OCI-LY1 (cell line): ENCODE measurements at regions not wholly inside any gene's neighbourhood (a gene's known extent, or its start where the extent isn't known, plus 50 kb on each side); places are given as distances from the start of the nearest gene placed in this dataset.

Experiments used
- H2AFZ ChIP-seq: fragments of 200-600 bp; sonication (generic), shearing (Covaris generic); 2 replicates; pipeline ENCODE4 v1.6.0; 2014; ENCODE audit warnings: antibody characterized with exemption, mild to moderate bottlenecking, low read length
- H3F3A ChIP-seq: fragments of 200-600 bp; sonication (generic), shearing (Covaris generic); 2 replicates; pipeline ENCODE4 v1.6.0; 2014; ENCODE audit warnings: mild to moderate bottlenecking, antibody characterized with exemption, low read length, moderate library complexity; ENCODE audit not compliant: insufficient read depth
- H3K27ac ChIP-seq: fragments of 200-600 bp; sonication (generic); 2 replicates; pipeline ENCODE4 v1.5.1; 2014; ENCODE audit warnings: low read length, mixed run types, mild to moderate bottlenecking, low read depth; ENCODE audit not compliant: poor library complexity, severe bottlenecking
- H3K27me3 ChIP-seq: fragments of 200-600 bp; sonication (generic); 2 replicates; pipeline ENCODE4 v1.6.0; 2014; ENCODE audit warnings: antibody characterized with exemption, mild to moderate bottlenecking, low read length, moderate library complexity; ENCODE audit not compliant: insufficient read depth
- H3K36me3 ChIP-seq: fragments of 200-600 bp; sonication (generic); 2 replicates; pipeline ENCODE4 v1.6.1; 2014; ENCODE audit warnings: mild to moderate bottlenecking, antibody characterized with exemption, low read length, moderate library complexity, mixed read lengths; ENCODE audit not compliant: insufficient read depth
- H3K4me1 ChIP-seq: fragments of 200-600 bp; sonication (generic); 2 replicates; pipeline ENCODE4 v1.5.1; 2014; ENCODE audit warnings: mild to moderate bottlenecking, low read length, moderate library complexity; ENCODE audit not compliant: insufficient read depth, severe bottlenecking
- H3K4me2 ChIP-seq: fragments of 200-600 bp; sonication (generic), shearing (Covaris generic); 2 replicates; pipeline ENCODE4 v1.6.1; 2014; ENCODE audit warnings: low read length
- H3K4me3 ChIP-seq: fragments of 200-600 bp; sonication (generic); 2 replicates; pipeline ENCODE4 v1.5.1; 2014; ENCODE audit warnings: low read length, low read depth, mild to moderate bottlenecking, mixed read lengths; ENCODE audit not compliant: poor library complexity, severe bottlenecking
- H3K79me2 ChIP-seq: fragments of 200-600 bp; shearing (Covaris generic); 2 replicates; pipeline ENCODE4 v1.6.1; 2016; ENCODE audit warnings: mixed run types, low read length, mixed read lengths; ENCODE audit not compliant: insufficient read depth
- H3K9ac ChIP-seq: fragments of 200-600 bp; sonication (generic), shearing (Covaris generic); 2 replicates; pipeline ENCODE4 v1.6.1; 2014; ENCODE audit warnings: mild to moderate bottlenecking, low read length, mixed read lengths
- H3K9me2 ChIP-seq: fragments of 200-600 bp; sonication (generic), shearing (Covaris generic); 2 replicates; pipeline ENCODE4 v1.6.1; 2014; ENCODE audit warnings: low read depth, mild to moderate bottlenecking, low read length, mixed read lengths
- H3K9me3 ChIP-seq: fragments of 200-600 bp; shearing (Covaris generic); 2 replicates; pipeline ENCODE4 v1.6.1; 2014; ENCODE audit warnings: low read length, mixed read lengths
- H4K20me1 ChIP-seq: fragments of 200-600 bp; sonication (generic), shearing (Covaris generic); 2 replicates; pipeline ENCODE4 v1.6.0; 2016; ENCODE audit warnings: mild to moderate bottlenecking, low read length; ENCODE audit not compliant: insufficient read depth
- EZH2 ChIP-seq: fragments of 200-600 bp; sonication (generic), shearing (Covaris generic); IDR thresholded peaks from 2 replicates; pipeline ENCODE4 v1.8.0; 2017; ENCODE audit warnings: borderline replicate concordance, mixed run types, mild to moderate bottlenecking, antibody characterized with exemption, low read length, moderate library complexity, mixed read lengths
- TF ChIP-seq, protein P1 (sequence below): fragments of 200-600 bp; sonication (generic), shearing (Covaris generic); IDR thresholded peaks from 2 replicates; pipeline ENCODE4 v1.5.1; 2017; ENCODE audit warnings: mild to moderate bottlenecking, antibody characterized with exemption, low read length, moderate library complexity, mixed read lengths

GRCh38 chr19:56969759-56970178 lies 129.2 kb upstream of the PEG3 start:
- Histone ChIP-seq H4K20me1 (no peaks in the 10 kb centered on the region), H3K9ac (no peak overlapping the region), H3F3A (no peaks in the 10 kb centered on the region), H3K79me2 (no peaks in the 10 kb centered on the region), H3K27ac (no peak overlapping the region), H3K36me3 (no peaks in the 10 kb centered on the region), H3K4me2 (no peak overlapping the region), H3K4me1 (no peaks in the 10 kb centered on the region), H3K9me3 (no peaks in the 10 kb centered on the region), H3K4me3 (no peak overlapping the region), H3K9me2 (no peaks in the 10 kb centered on the region), H2AFZ (no peak overlapping the region), H3K27me3 (no peaks in the 10 kb centered on the region)
- TF ChIP-seq, protein P1, sequence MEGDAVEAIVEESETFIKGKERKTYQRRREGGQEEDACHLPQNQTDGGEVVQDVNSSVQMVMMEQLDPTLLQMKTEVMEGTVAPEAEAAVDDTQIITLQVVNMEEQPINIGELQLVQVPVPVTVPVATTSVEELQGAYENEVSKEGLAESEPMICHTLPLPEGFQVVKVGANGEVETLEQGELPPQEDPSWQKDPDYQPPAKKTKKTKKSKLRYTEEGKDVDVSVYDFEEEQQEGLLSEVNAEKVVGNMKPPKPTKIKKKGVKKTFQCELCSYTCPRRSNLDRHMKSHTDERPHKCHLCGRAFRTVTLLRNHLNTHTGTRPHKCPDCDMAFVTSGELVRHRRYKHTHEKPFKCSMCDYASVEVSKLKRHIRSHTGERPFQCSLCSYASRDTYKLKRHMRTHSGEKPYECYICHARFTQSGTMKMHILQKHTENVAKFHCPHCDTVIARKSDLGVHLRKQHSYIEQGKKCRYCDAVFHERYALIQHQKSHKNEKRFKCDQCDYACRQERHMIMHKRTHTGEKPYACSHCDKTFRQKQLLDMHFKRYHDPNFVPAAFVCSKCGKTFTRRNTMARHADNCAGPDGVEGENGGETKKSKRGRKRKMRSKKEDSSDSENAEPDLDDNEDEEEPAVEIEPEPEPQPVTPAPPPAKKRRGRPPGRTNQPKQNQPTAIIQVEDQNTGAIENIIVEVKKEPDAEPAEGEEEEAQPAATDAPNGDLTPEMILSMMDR = no peak
- TF ChIP-seq EZH2 = no peak

GRCh38 chr19:56971230-56971629 lies 130.7 kb upstream of the PEG3 start:
- H2AFZ ChIP-seq = no peak overlapping the region
- no peak overlapping the region for H3K4me2 ChIP-seq
- H3K9me3 ChIP-seq = no peaks in the 10 kb centered on the region
- H3K9me2 ChIP-seq = no peaks in the 10 kb centered on the region
- H3F3A ChIP-seq = no peaks in the 10 kb centered on the region
- no peak overlapping the region for H3K27ac ChIP-seq
- no peaks in the 10 kb centered on the region for H3K4me1 ChIP-seq
- no peaks in the 10 kb centered on the region for H3K36me3 ChIP-seq
- no peaks in the 10 kb centered on the region for H3K27me3 ChIP-seq
- no peaks in the 10 kb centered on the region for H4K20me1 ChIP-seq
- H3K9ac ChIP-seq = no peak overlapping the region
- H3K79me2 ChIP-seq = no peaks in the 10 kb centered on the region
- TF ChIP-seq, protein P1 = no peak
- TF ChIP-seq EZH2 = no peak
- no peak overlapping the region for H3K4me3 ChIP-seq

DNA sequence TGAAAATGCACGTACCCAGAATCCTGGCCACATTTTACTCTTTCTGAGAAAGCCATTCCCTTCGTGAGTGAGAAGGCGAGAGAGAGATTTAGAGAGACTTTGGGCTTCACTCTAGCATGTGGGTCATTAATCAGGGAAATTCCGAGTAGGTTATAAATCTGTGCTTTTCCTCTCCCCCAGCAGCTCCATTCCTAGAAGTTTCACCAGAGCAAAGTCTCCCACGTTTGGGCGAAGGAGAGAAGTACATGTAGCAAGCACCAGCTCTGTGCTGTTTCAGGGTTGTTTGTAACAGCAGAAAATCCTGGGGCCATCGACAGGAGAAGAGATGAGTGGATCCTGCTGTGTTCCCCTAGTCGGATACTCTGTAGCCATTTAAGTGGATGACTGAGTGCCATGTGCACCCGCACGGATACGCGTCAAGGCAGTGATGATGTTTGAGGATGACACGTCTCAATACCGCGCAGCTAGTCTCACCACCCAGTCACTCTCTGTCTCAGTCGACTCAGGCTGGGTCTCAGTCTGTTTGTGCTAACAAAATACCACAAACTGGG lies 131.8 kb upstream of the PEG3 start:
- Histone ChIP-seq H3K9ac (no peak overlapping the region), H3K27me3 (no peaks in the 10 kb centered on the region), H4K20me1 (no peaks in the 10 kb centered on the region), H3F3A (no peaks in the 10 kb centered on the region), H3K9me3 (no peaks in the 10 kb centered on the region), H3K4me3 (no peak overlapping the region), H3K4me1 (no peaks in the 10 kb centered on the region), H3K36me3 (no peaks in the 10 kb centered on the region), H3K27ac (no peak overlapping the region), H3K79me2 (no peaks in the 10 kb centered on the region), H2AFZ (no peak overlapping the region), H3K9me2 (no peaks in the 10 kb centered on the region), H3K4me2 (no peak overlapping the region)
- TF ChIP-seq, protein P1 = no peak
